K562 (cell line): ENCODE measurements at regions not wholly inside any gene's neighbourhood (a gene's known extent, or its start where the extent isn't known, plus 50 kb on each side); places are given as distances from the start of the nearest gene placed in this dataset.

Experiments used
- ATAC-seq: fragments of 200-7000 bp; cut with Tn5 transposase; 3 replicates; pipeline ENCODE4 v1.9.1; 2020; ENCODE audit warnings: moderate library complexity
- BruUV-seq: library from RNA; stranded (reverse); fragments of 400-500 nt; replicated peaks from 2 replicates; lab custom pipeline; 2021; lab: Mats Ljungman, UMichigan
- CTCF ChIA-PET: fragments of 300-600 bp; formaldehyde crosslinking; extraction: SDS; loops from one replicate; lab custom pipeline; 2021; ENCODE audit warnings: low intra/inter-chr PET ratio; lab: Yijun Ruan, JAX
- POLR2A ChIA-PET: fragments of 300-600, 350-650 bp; sonication (Branson Sonifier 250); formaldehyde crosslinking; extraction: SDS; loops from one replicate; lab custom pipeline; 2021; ENCODE audit warnings: antibody characterized with exemption, inconsistent platforms; lab: Yijun Ruan, JAX
- DNase-seq, 4 experiments: peaks; one replicate each; pipeline versions ENCODE4 v3.0.0 to v3.0.0-alpha.2; 2011 to 2018; ENCODE audit warnings: low spot score in 3 of 4, mixed read lengths in 3 of 4; ENCODE audit errors: extremely low read depth in 1 of 4
- FAIRE-seq: peaks from 2 replicates; lab custom pipeline; 2011; peaks lifted over from hg19 to GRCh38; lab: Jason Lieb, UNC
- H2AFZ ChIP-seq: 2 replicates; pipeline ENCODE4 v1.6.0; 2011; ENCODE audit warnings: low read depth, low read length, control low read depth, inconsistent platforms
- H3K27ac ChIP-seq: fragments of 200-600 bp; 3 replicates; pipeline ENCODE4 v1.8.0; 2011; ENCODE audit warnings: low read depth, mild to moderate bottlenecking, control low read depth, inconsistent platforms, low read length, moderate library complexity, mixed read lengths; ENCODE audit errors: extremely low read depth
- H3K27me3 ChIP-seq, 2 experiments: fragments of 300-600 bp in 1 of 2; 2 replicates in 1 of 2; 3 replicates in 1 of 2; pipeline versions ENCODE4 v1.6.0 to v1.8.0; 2011; ENCODE audit warnings: inconsistent platforms in 2 of 2, low read length in 2 of 2, mild to moderate bottlenecking in 1 of 2, mixed read lengths in 1 of 2, moderate library complexity in 1 of 2; ENCODE audit not compliant: control insufficient read depth in 2 of 2, insufficient read depth in 2 of 2
- H3K36me3 ChIP-seq: fragments of 300-600 bp; 3 replicates; pipeline ENCODE4 v1.8.0; 2011; ENCODE audit warnings: mild to moderate bottlenecking, low read length, inconsistent platforms; ENCODE audit not compliant: control insufficient read depth, insufficient read depth
- H3K4me1 ChIP-seq, 2 experiments: fragments of 200-600 bp in 1 of 2; replicated peaks in 1 of 2; 2 replicates in 1 of 2; 3 replicates in 1 of 2; pipeline versions ENCODE4 v1.5.1 to v1.8.0; 2011; ENCODE audit warnings: inconsistent platforms in 2 of 2, low read length in 2 of 2, mild to moderate bottlenecking in 1 of 2, mixed read lengths in 1 of 2, moderate library complexity in 1 of 2; ENCODE audit not compliant: control insufficient read depth in 2 of 2, insufficient read depth in 2 of 2
- H3K4me2 ChIP-seq: 2 replicates; pipeline ENCODE4 v1.6.1; 2011; ENCODE audit warnings: low read length, control low read depth, inconsistent platforms, mixed read lengths; ENCODE audit not compliant: insufficient read depth
- H3K4me3 ChIP-seq: fragments of 200-600 bp; sonication (generic), shearing (Covaris generic); 2 replicates; pipeline ENCODE4 v1.5.1; 2016; ENCODE audit warnings: control low read depth, inconsistent platforms
- H3K79me2 ChIP-seq: fragments of 200-600 bp; 3 replicates; pipeline ENCODE4 v1.8.0; 2011; ENCODE audit warnings: low read length, inconsistent platforms; ENCODE audit not compliant: control insufficient read depth, insufficient read depth
- H3K9ac ChIP-seq, 2 experiments: 2 replicates each; pipeline versions ENCODE4 v1.6.0 to v1.6.1; 2011; ENCODE audit warnings: low read depth in 2 of 2, low read length in 2 of 2, control low read depth in 1 of 2, inconsistent platforms in 1 of 2, mild to moderate bottlenecking in 1 of 2, mixed read lengths in 1 of 2; ENCODE audit not compliant: insufficient read depth in 1 of 2
- H3K9me1 ChIP-seq: one replicate; pipeline ENCODE4 v1.6.0; 2011; ENCODE audit warnings: inconsistent platforms, mild to moderate bottlenecking, low read length, moderate library complexity; ENCODE audit not compliant: control insufficient read depth, insufficient read depth
- H3K9me3 ChIP-seq: replicated peaks from 2 replicates; pipeline ENCODE4 v1.5.1; 2011; ENCODE audit warnings: low read depth, low read length, inconsistent platforms; ENCODE audit not compliant: control insufficient read depth, insufficient read depth
- H4K20me1 ChIP-seq: replicated peaks from 2 replicates; pipeline ENCODE4 v1.6.1; 2011; ENCODE audit warnings: low read length, inconsistent platforms, mixed read lengths; ENCODE audit not compliant: control insufficient read depth, insufficient read depth
- COPS2 ChIP-seq: fragments of 450-650 bp; conservative IDR thresholded peaks from 2 replicates; pipeline ENCODE4 v1.6.1; 2016; ENCODE audit warnings: mild to moderate bottlenecking, moderate library complexity
- FOS ChIP-seq: IDR thresholded peaks from 3 replicates; pipeline ENCODE4 v1.6.1; 2011; ENCODE audit not compliant: insufficient read length; ENCODE audit errors: extremely low read depth
- PHTF2 ChIP-seq: fragments of 250-450 bp; sonication (Bioruptor Pico); IDR thresholded peaks from 2 replicates; pipeline ENCODE4 v1.5.0; 2021; ENCODE audit warnings: mild to moderate bottlenecking
- PRDM10 ChIP-seq: fragments of 450-650 bp; IDR thresholded peaks from 2 replicates; pipeline ENCODE4 v1.6.1; 2018; ENCODE audit not compliant: partially characterized antibody
- RBM17 ChIP-seq: fragments of 200-400 bp; formaldehyde crosslinking; IDR thresholded peaks from 2 replicates; pipeline ENCODE4 v1.6.1; 2017; ENCODE audit warnings: low read depth, mild to moderate bottlenecking, low read length, borderline replicate concordance
- SAFB2 ChIP-seq: fragments of 200-400 bp; formaldehyde crosslinking; IDR thresholded peaks from 2 replicates; pipeline ENCODE4 v1.6.1; 2018; ENCODE audit warnings: borderline replicate concordance, low read length, low read depth, moderate library complexity; ENCODE audit not compliant: severe bottlenecking
- SMAD2 ChIP-seq: fragments of 150-350 bp; IDR thresholded peaks from 2 replicates; pipeline ENCODE4 v1.6.1; 2014; ENCODE audit warnings: low read depth, mild to moderate bottlenecking, low read length
- ZNF23 ChIP-seq: fragments of 250-450 bp; sonication (Bioruptor Pico); IDR thresholded peaks from 2 replicates; pipeline ENCODE4 v1.4.0; 2020; ENCODE audit warnings: mild to moderate bottlenecking
- ZNF699 ChIP-seq: fragments of 250-450 bp; sonication (Bioruptor Pico); IDR thresholded peaks from 2 replicates; pipeline ENCODE4 v1.8.0; 2021; ENCODE audit warnings: mild to moderate bottlenecking, moderate library complexity; ENCODE audit not compliant: insufficient replicate concordance
- ZNF75A ChIP-seq: fragments of 450-650 bp; formaldehyde crosslinking; IDR thresholded peaks from 2 replicates; pipeline ENCODE4 v1.4.0; 2020; ENCODE audit warnings: mild to moderate bottlenecking
- WGBS: fragments of 100-300 bp; shearing (Covaris generic); methylation state at CpG from one replicate; pipeline ENCODE4 v1.1.6; 2016; ENCODE audit warnings: low coverage, mixed read lengths; ENCODE audit not compliant: insufficient coverage; ENCODE audit errors: missing lambda C conversion rate; 5-methylcytosine and 5-hydroxymethylcytosine counted together
- in situ Hi-C: fragments of 300-500 bp; cut with MboI; formaldehyde crosslinking; loops from 4 replicates; pipeline ENCODE4 v1.15.0; 2018; ENCODE audit warnings: inconsistent platforms, mixed read lengths
- intact Hi-C: fragments of 100-400 bp; cut with micrococcal nuclease; formaldehyde crosslinking; loops from 2 replicates; pipeline ENCODE4 v1.14.2; 2022
- TF ChIP-seq, protein P1 (sequence below), 2 experiments: fragments of 450-650 bp in 1 of 2; IDR thresholded peaks; 2 replicates each; pipeline ENCODE4 v1.6.1; 2011 to 2017; ENCODE audit warnings: low read depth in 2 of 2, antibody characterized with exemption in 1 of 2, borderline replicate concordance in 1 of 2, low read length in 1 of 2, mild to moderate bottlenecking in 1 of 2, mixed read lengths in 1 of 2; ENCODE audit not compliant: control insufficient read depth in 1 of 2
- TF ChIP-seq, protein P2 (sequence below): IDR thresholded peaks from 3 replicates; pipeline ENCODE4 v1.6.1; 2011; ENCODE audit warnings: borderline replicate concordance, mild to moderate bottlenecking, moderate library complexity; ENCODE audit not compliant: insufficient read length; ENCODE audit errors: extremely low read depth

DNA sequence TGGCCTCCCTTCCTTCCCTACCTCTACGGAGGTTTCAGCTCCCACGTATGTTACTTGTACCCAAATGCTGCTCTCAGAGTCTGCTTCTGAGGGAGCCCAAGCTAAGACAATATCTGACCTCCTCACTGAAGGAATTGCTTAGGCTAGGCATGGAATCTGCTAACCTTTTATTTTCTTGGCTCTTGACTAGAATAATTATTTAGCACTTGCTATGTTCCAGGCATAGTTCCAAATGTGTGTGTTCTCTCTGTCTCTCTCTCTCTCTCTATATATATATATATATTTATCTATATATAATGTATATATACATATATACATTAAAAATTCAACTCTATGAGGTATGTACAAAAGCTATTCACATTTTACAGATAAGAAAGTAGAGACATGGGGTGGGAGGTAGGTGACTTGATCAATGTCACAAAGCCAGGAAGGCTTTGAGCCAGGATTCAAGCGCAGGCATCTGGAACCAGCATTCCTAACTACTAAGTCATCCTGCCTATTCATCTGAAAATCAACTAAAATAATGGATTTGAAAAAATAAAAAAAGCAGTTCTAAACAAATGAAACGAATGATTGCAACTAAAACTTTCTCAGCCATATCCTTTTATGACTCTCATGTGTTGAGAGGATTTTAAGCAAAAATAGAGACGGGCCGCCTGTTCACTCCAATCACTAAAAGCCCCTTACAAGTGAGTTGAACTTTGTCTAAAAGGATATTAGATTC lies 189.7 kb upstream of the JAG1 start:
- ChIA-PET CTCF (no interaction called here), POLR2A (no interaction called here)
- Histone ChIP-seq H3K79me2 (no peaks in the 10 kb centered on the region), H3K4me3 (no peak overlapping the region), H3K4me1 (no peaks in the 10 kb centered on the region), H4K20me1 (no peaks in the 10 kb centered on the region), H3K4me2 (no peak overlapping the region), H3K9me1 (no peaks in the 10 kb centered on the region), H3K36me3 (no peaks in the 10 kb centered on the region), H3K9me3 (no peaks in the 10 kb centered on the region), H3K27ac (no peak overlapping the region), H3K9ac (no peak overlapping the region), H2AFZ (no peak overlapping the region), H3K27me3 (no peaks in the 10 kb centered on the region)
- FAIRE-seq (no peak), DNase-seq (no peak), ATAC-seq (no peak)
- in situ Hi-C loops (no loop called here), intact Hi-C loops (no loop called here)
- no TSS peak for BruUV-seq
- 0% methylated on average over 6 of the region's 6 CpGs for WGBS
- TF ChIP-seq ZNF75A (no peak), FOS (no peak), PRDM10 (no peak), SMAD2 (no peak), RBM17 (no peak), COPS2 (no peak), ZNF699 (CRISPR knock-in tag) (no peak), SAFB2 (no peak), ZNF23 (CRISPR knock-in tag) (no peak), PHTF2 (CRISPR knock-in tag) (no peak)
- TF ChIP-seq, protein P1, sequence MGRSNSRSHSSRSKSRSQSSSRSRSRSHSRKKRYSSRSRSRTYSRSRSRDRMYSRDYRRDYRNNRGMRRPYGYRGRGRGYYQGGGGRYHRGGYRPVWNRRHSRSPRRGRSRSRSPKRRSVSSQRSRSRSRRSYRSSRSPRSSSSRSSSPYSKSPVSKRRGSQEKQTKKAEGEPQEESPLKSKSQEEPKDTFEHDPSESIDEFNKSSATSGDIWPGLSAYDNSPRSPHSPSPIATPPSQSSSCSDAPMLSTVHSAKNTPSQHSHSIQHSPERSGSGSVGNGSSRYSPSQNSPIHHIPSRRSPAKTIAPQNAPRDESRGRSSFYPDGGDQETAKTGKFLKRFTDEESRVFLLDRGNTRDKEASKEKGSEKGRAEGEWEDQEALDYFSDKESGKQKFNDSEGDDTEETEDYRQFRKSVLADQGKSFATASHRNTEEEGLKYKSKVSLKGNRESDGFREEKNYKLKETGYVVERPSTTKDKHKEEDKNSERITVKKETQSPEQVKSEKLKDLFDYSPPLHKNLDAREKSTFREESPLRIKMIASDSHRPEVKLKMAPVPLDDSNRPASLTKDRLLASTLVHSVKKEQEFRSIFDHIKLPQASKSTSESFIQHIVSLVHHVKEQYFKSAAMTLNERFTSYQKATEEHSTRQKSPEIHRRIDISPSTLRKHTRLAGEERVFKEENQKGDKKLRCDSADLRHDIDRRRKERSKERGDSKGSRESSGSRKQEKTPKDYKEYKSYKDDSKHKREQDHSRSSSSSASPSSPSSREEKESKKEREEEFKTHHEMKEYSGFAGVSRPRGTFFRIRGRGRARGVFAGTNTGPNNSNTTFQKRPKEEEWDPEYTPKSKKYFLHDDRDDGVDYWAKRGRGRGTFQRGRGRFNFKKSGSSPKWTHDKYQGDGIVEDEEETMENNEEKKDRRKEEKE (IDR thresholded peaks at IDR 0.05; ENCODE audit: borderline replicate concordance in 1 of 2, control insufficient read depth in 1 of 2, low read depth in 2 of 2, low read length in 1 of 2): no peak
- TF ChIP-seq, protein P2, sequence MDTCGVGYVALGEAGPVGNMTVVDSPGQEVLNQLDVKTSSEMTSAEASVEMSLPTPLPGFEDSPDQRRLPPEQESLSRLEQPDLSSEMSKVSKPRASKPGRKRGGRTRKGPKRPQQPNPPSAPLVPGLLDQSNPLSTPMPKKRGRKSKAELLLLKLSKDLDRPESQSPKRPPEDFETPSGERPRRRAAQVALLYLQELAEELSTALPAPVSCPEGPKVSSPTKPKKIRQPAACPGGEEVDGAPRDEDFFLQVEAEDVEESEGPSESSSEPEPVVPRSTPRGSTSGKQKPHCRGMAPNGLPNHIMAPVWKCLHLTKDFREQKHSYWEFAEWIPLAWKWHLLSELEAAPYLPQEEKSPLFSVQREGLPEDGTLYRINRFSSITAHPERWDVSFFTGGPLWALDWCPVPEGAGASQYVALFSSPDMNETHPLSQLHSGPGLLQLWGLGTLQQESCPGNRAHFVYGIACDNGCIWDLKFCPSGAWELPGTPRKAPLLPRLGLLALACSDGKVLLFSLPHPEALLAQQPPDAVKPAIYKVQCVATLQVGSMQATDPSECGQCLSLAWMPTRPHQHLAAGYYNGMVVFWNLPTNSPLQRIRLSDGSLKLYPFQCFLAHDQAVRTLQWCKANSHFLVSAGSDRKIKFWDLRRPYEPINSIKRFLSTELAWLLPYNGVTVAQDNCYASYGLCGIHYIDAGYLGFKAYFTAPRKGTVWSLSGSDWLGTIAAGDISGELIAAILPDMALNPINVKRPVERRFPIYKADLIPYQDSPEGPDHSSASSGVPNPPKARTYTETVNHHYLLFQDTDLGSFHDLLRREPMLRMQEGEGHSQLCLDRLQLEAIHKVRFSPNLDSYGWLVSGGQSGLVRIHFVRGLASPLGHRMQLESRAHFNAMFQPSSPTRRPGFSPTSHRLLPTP: no peak
